K562 (cell line): ENCODE measurements at regions not wholly inside any gene's neighbourhood (a gene's known extent, or its start where the extent isn't known, plus 50 kb on each side); places are given as distances from the start of the nearest gene placed in this dataset.

Source experiments
- ATAC-seq: fragments of 200-7000 bp; cut with Tn5 transposase; 3 replicates; pipeline ENCODE4 v1.9.1; 2020; ENCODE audit warnings: moderate library complexity
- BruUV-seq: library from RNA; stranded (reverse); fragments of 400-500 nt; replicated peaks from 2 replicates; lab custom pipeline; 2021; lab: Mats Ljungman, UMichigan
- CTCF ChIA-PET: fragments of 300-600 bp; formaldehyde crosslinking; extraction: SDS; loops from one replicate; lab custom pipeline; 2021; ENCODE audit warnings: low intra/inter-chr PET ratio; lab: Yijun Ruan, JAX
- POLR2A ChIA-PET: fragments of 300-600, 350-650 bp; sonication (Branson Sonifier 250); formaldehyde crosslinking; extraction: SDS; loops from one replicate; lab custom pipeline; 2021; ENCODE audit warnings: antibody characterized with exemption, inconsistent platforms; lab: Yijun Ruan, JAX
- DNase-seq, 4 experiments: peaks; one replicate each; pipeline versions ENCODE4 v3.0.0 to v3.0.0-alpha.2; 2011 to 2018; ENCODE audit warnings: low spot score in 3 of 4, mixed read lengths in 3 of 4; ENCODE audit errors: extremely low read depth in 1 of 4
- FAIRE-seq: peaks from 2 replicates; lab custom pipeline; 2011; peaks lifted over from hg19 to GRCh38; lab: Jason Lieb, UNC
- H2AFZ ChIP-seq: 2 replicates; pipeline ENCODE4 v1.6.0; 2011; ENCODE audit warnings: low read depth, low read length, control low read depth, inconsistent platforms
- H3K27ac ChIP-seq: fragments of 200-600 bp; 3 replicates; pipeline ENCODE4 v1.8.0; 2011; ENCODE audit warnings: low read depth, mild to moderate bottlenecking, control low read depth, inconsistent platforms, low read length, moderate library complexity, mixed read lengths; ENCODE audit errors: extremely low read depth
- H3K27me3 ChIP-seq, 2 experiments: fragments of 300-600 bp in 1 of 2; 2 replicates in 1 of 2; 3 replicates in 1 of 2; pipeline versions ENCODE4 v1.6.0 to v1.8.0; 2011; ENCODE audit warnings: inconsistent platforms in 2 of 2, low read length in 2 of 2, mild to moderate bottlenecking in 1 of 2, mixed read lengths in 1 of 2, moderate library complexity in 1 of 2; ENCODE audit not compliant: control insufficient read depth in 2 of 2, insufficient read depth in 2 of 2
- H3K36me3 ChIP-seq: fragments of 300-600 bp; 3 replicates; pipeline ENCODE4 v1.8.0; 2011; ENCODE audit warnings: mild to moderate bottlenecking, low read length, inconsistent platforms; ENCODE audit not compliant: control insufficient read depth, insufficient read depth
- H3K4me1 ChIP-seq, 2 experiments: fragments of 200-600 bp in 1 of 2; replicated peaks in 1 of 2; 2 replicates in 1 of 2; 3 replicates in 1 of 2; pipeline versions ENCODE4 v1.5.1 to v1.8.0; 2011; ENCODE audit warnings: inconsistent platforms in 2 of 2, low read length in 2 of 2, mild to moderate bottlenecking in 1 of 2, mixed read lengths in 1 of 2, moderate library complexity in 1 of 2; ENCODE audit not compliant: control insufficient read depth in 2 of 2, insufficient read depth in 2 of 2
- H3K4me2 ChIP-seq: 2 replicates; pipeline ENCODE4 v1.6.1; 2011; ENCODE audit warnings: low read length, control low read depth, inconsistent platforms, mixed read lengths; ENCODE audit not compliant: insufficient read depth
- H3K4me3 ChIP-seq: fragments of 200-600 bp; sonication (generic), shearing (Covaris generic); 2 replicates; pipeline ENCODE4 v1.5.1; 2016; ENCODE audit warnings: control low read depth, inconsistent platforms
- H3K79me2 ChIP-seq: fragments of 200-600 bp; 3 replicates; pipeline ENCODE4 v1.8.0; 2011; ENCODE audit warnings: low read length, inconsistent platforms; ENCODE audit not compliant: control insufficient read depth, insufficient read depth
- H3K9ac ChIP-seq, 2 experiments: 2 replicates each; pipeline versions ENCODE4 v1.6.0 to v1.6.1; 2011; ENCODE audit warnings: low read depth in 2 of 2, low read length in 2 of 2, control low read depth in 1 of 2, inconsistent platforms in 1 of 2, mild to moderate bottlenecking in 1 of 2, mixed read lengths in 1 of 2; ENCODE audit not compliant: insufficient read depth in 1 of 2
- H3K9me1 ChIP-seq: one replicate; pipeline ENCODE4 v1.6.0; 2011; ENCODE audit warnings: inconsistent platforms, mild to moderate bottlenecking, low read length, moderate library complexity; ENCODE audit not compliant: control insufficient read depth, insufficient read depth
- H3K9me3 ChIP-seq: replicated peaks from 2 replicates; pipeline ENCODE4 v1.5.1; 2011; ENCODE audit warnings: low read depth, low read length, inconsistent platforms; ENCODE audit not compliant: control insufficient read depth, insufficient read depth
- H4K20me1 ChIP-seq: replicated peaks from 2 replicates; pipeline ENCODE4 v1.6.1; 2011; ENCODE audit warnings: low read length, inconsistent platforms, mixed read lengths; ENCODE audit not compliant: control insufficient read depth, insufficient read depth
- ARNT ChIP-seq, 2 experiments: fragments of 450-650 bp; IDR thresholded peaks; 2 replicates each; pipeline ENCODE4 v1.6.1; 2016; ENCODE audit warnings: mild to moderate bottlenecking in 1 of 2
- CAMTA2 ChIP-seq: fragments of 250-450 bp; sonication (Bioruptor Pico); conservative IDR thresholded peaks from 2 replicates; pipeline ENCODE4 v1.5.1; 2022
- HMG20B ChIP-seq: fragments of 250-450 bp; sonication (Bioruptor Pico); IDR thresholded peaks from 2 replicates; pipeline ENCODE4 v1.5.0; 2021; ENCODE audit warnings: mild to moderate bottlenecking
- MCM2 ChIP-seq: fragments of 450-650 bp; IDR thresholded peaks from 2 replicates; pipeline ENCODE4 v1.6.1; 2017; ENCODE audit warnings: low read depth, mild to moderate bottlenecking
- RFX1 ChIP-seq: fragments of 450-650 bp; IDR thresholded peaks from 2 replicates; pipeline ENCODE4 v1.6.1; 2016; ENCODE audit warnings: mild to moderate bottlenecking, moderate library complexity
- SIN3B ChIP-seq: fragments of 450-650 bp; IDR thresholded peaks from 2 replicates; pipeline ENCODE4 v1.6.1; 2017; ENCODE audit warnings: low read depth, mild to moderate bottlenecking, moderate library complexity
- ZBTB11 ChIP-seq, 3 experiments: fragments of 200-800 bp in 1 of 3; fragments of 250-450 bp in 1 of 3; fragments of 450-650 bp in 1 of 3; sonication (Bioruptor Pico) in 1 of 3; sonication (Bioruptor generic) in 1 of 3; formaldehyde crosslinking in 1 of 3; IDR thresholded peaks; 2 replicates each; pipeline versions ENCODE4 v1.6.1 to v1.8.0; 2016 to 2022; ENCODE audit warnings: mild to moderate bottlenecking in 2 of 3, missing genetic modification characterization in 2 of 3, missing compliant biosample characterization in 1 of 3, moderate library complexity in 1 of 3
- ZBTB26 ChIP-seq: fragments of 450-650 bp; formaldehyde crosslinking; IDR thresholded peaks from 2 replicates; pipeline ENCODE4 v1.4.0; 2022; ENCODE audit warnings: missing genetic modification characterization
- ZNF311 ChIP-seq: fragments of 250-450 bp; sonication (Bioruptor Pico); IDR thresholded peaks from 2 replicates; pipeline ENCODE4 v1.4.0; 2020; ENCODE audit warnings: mild to moderate bottlenecking, moderate library complexity
- ZNF766 ChIP-seq: fragments of 200-800 bp; sonication (Bioruptor generic); conservative IDR thresholded peaks from 2 replicates; pipeline ENCODE4 v1.6.1; 2016; ENCODE audit warnings: missing genetic modification characterization, missing compliant biosample characterization
- WGBS: fragments of 100-300 bp; shearing (Covaris generic); methylation state at CpG from one replicate; pipeline ENCODE4 v1.1.6; 2016; ENCODE audit warnings: low coverage, mixed read lengths; ENCODE audit not compliant: insufficient coverage; ENCODE audit errors: missing lambda C conversion rate; 5-methylcytosine and 5-hydroxymethylcytosine counted together
- in situ Hi-C: fragments of 300-500 bp; cut with MboI; formaldehyde crosslinking; loops from 4 replicates; pipeline ENCODE4 v1.15.0; 2018; ENCODE audit warnings: inconsistent platforms, mixed read lengths
- intact Hi-C: fragments of 100-400 bp; cut with micrococcal nuclease; formaldehyde crosslinking; loops from 2 replicates; pipeline ENCODE4 v1.14.2; 2022

DNA sequence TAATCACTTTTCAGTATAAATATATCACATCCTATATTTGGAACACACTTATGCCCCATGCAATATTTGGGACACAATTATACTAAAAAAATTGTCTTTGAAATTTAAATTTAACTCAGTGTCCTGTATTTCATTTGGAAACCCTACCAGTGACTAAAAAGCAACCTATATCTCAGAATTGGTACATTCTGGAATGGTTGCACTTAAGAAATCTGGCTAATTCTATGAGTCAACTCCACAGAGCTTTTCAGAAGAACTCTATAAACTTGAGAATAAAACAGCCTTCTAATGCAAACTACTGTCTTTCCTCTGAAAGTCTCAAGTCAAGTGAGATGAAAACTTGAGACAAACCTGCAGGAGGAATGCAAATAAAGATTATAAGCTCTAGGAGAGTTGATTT, 320.2 kb downstream of the MAFB start (continued):
- TF ChIP-seq ZNF766 (CRISPR knock-in tag): no peak

- no peak for FAIRE-seq
- H3K9me3 ChIP-seq: no peaks in the 10 kb centered on the region
- no peaks in the 10 kb centered on the region for H3K79me2 ChIP-seq
- no peak overlapping the region for H3K27ac ChIP-seq
- no peak overlapping the region for H3K4me2 ChIP-seq
- no peaks in the 10 kb centered on the region for H3K36me3 ChIP-seq
- no peak overlapping the region for H3K4me3 ChIP-seq
- no peak overlapping the region for H3K9ac ChIP-seq
- 0% methylated on average over 1 of the region's 1 CpG for WGBS
- H3K4me1 ChIP-seq: no peaks in the 10 kb centered on the region
- intact Hi-C loops (no loop called here), in situ Hi-C loops (no loop called here)
- DNase-seq: no peak
- ChIA-PET CTCF (no interaction called here), POLR2A (no interaction called here)
- no peaks in the 10 kb centered on the region for H3K9me1 ChIP-seq
- ATAC-seq: no peak
- no TSS peak for BruUV-seq
- H4K20me1 ChIP-seq: no peaks in the 10 kb centered on the region
- H2AFZ ChIP-seq: no peak overlapping the region
- H3K27me3 ChIP-seq: no peaks in the 10 kb centered on the region
- no peak for TF ChIP-seq RFX1
- no peak for TF ChIP-seq ZNF311
- no peak for TF ChIP-seq ZBTB11 (CRISPR knock-in tag; IDR thresholded peaks at IDR 0.05)
- TF ChIP-seq SIN3B: no peak
- no peak for TF ChIP-seq MCM2
- no peak for TF ChIP-seq ZBTB26 (CRISPR knock-in tag)
- no peak for TF ChIP-seq ARNT (IDR thresholded peaks at IDR 0.05)
- TF ChIP-seq HMG20B (CRISPR knock-in tag): no peak
- no peak for TF ChIP-seq CAMTA2 (CRISPR knock-in tag)
Observed at GRCh38 chr20:40361916-40362315, 327.1 kb downstream of the MAFB start.
